ENCODE measurements at regions not wholly inside any gene's neighbourhood (a gene's known extent, or its start where the extent isn't known, plus 50 kb on each side); places are given as distances from the start of the nearest gene placed in this dataset.

- no peak overlapping the region for H3K4me3 ChIP-seq (ENCODE audit: low read depth, low read length)
- no peak for DNase-seq (ENCODE audit: low read depth)
- TF ChIP-seq, protein P1, sequence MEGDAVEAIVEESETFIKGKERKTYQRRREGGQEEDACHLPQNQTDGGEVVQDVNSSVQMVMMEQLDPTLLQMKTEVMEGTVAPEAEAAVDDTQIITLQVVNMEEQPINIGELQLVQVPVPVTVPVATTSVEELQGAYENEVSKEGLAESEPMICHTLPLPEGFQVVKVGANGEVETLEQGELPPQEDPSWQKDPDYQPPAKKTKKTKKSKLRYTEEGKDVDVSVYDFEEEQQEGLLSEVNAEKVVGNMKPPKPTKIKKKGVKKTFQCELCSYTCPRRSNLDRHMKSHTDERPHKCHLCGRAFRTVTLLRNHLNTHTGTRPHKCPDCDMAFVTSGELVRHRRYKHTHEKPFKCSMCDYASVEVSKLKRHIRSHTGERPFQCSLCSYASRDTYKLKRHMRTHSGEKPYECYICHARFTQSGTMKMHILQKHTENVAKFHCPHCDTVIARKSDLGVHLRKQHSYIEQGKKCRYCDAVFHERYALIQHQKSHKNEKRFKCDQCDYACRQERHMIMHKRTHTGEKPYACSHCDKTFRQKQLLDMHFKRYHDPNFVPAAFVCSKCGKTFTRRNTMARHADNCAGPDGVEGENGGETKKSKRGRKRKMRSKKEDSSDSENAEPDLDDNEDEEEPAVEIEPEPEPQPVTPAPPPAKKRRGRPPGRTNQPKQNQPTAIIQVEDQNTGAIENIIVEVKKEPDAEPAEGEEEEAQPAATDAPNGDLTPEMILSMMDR (conservative IDR thresholded peaks at IDR 0.05; ENCODE audit: low read depth, low read length) = no peak
Measured at GRCh38 chr7:109527833-109528232, 958.2 kb downstream of the DNAJB9 start.

DNA sequence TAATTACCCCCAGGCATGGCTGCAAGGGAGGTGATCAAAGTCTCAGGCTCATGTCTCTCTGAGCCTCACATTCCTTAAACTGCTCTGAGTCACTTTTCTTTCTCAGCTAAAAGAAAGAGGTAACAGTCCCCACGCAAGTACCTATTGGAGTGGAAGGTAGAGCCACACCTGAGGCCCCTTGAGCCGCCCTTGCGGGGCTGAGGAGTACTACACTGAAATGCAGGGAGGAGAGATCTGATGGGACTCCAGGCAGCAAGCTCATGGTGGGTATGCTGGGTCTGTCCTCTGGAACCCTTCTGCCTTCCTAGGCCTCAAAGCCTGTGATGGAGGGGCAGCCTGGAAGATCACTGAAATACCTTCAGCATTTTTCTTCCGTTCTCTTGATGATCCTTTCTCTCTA, 960.0 kb downstream of the DNAJB9 start:
- TF ChIP-seq, protein P1 (conservative IDR thresholded peaks at IDR 0.05; ENCODE audit: low read depth, low read length) = no peak
- H3K4me3 ChIP-seq (ENCODE audit: low read depth, low read length) = no peak overlapping the region
- no peak for DNase-seq (ENCODE audit: low read depth)

- H3K4me3 ChIP-seq (ENCODE audit: low read depth, low read length) = no peak overlapping the region
- TF ChIP-seq, protein P1 (conservative IDR thresholded peaks at IDR 0.05; ENCODE audit: low read depth, low read length) = no peak
- no peak for DNase-seq (ENCODE audit: low read depth)
Measured at GRCh38 chr7:109532262-109532992, 962.8 kb downstream of the DNAJB9 start.

- TF ChIP-seq, protein P1 (conservative IDR thresholded peaks at IDR 0.05; ENCODE audit: low read depth, low read length) = no peak
- no peak for DNase-seq (ENCODE audit: low read depth)
- H3K4me3 ChIP-seq (ENCODE audit: low read depth, low read length) = no peak overlapping the region
Measured at GRCh38 chr7:109545686-109546085, 976.0 kb downstream of the DNAJB9 start.

DNA sequence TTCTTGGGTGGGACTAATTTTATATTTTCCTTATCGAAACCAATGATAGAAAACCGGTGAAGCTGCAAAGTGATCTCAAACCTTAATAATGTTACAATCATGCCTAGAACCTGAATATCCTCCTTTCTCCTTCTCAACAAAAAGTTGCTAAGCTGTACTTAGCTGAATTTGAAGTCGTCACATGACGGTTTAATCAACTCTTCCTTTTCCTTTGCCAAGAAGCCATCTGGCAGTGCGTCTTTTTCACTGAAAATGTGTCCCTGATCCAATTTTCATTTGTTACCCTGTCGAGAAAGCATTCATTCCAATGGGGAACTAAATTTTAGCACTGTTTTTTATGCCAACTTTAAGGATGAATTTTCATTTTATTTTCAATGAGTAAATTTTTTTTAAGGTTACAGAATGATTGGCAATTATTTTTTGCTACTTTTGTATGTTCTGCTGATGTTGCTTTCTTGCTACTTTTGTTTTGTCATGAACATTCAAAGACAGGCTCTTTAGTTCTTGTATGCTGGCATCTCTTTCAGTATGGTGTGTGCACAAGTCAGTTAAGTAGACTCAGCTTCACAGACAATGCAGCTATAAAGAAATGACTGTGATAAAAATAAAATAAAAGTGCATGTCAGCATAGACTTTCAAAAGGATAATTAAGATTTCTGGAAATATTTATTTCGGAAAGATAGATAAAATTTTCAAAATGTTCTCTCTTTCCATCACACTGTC, 980.0 kb downstream of the DNAJB9 start:
- H3K4me3 ChIP-seq (ENCODE audit: low read depth, low read length) = no peak overlapping the region
- TF ChIP-seq, protein P1 (conservative IDR thresholded peaks at IDR 0.05; ENCODE audit: low read depth, low read length) = no peak
- no peak for DNase-seq (ENCODE audit: low read depth)

GRCh38 chr7:109552017-109552416, 982.3 kb downstream of the DNAJB9 start:
- TF ChIP-seq, protein P1 (conservative IDR thresholded peaks at IDR 0.05; ENCODE audit: low read depth, low read length) = no peak
- H3K4me3 ChIP-seq (ENCODE audit: low read depth, low read length) = no peak overlapping the region
- DNase-seq (ENCODE audit: low read depth) = no peak
